ENCODE measurements at regions not wholly inside any gene's neighbourhood (a gene's known extent, or its start where the extent isn't known, plus 50 kb on each side); places are given as distances from the start of the nearest gene placed in this dataset.

DNA sequence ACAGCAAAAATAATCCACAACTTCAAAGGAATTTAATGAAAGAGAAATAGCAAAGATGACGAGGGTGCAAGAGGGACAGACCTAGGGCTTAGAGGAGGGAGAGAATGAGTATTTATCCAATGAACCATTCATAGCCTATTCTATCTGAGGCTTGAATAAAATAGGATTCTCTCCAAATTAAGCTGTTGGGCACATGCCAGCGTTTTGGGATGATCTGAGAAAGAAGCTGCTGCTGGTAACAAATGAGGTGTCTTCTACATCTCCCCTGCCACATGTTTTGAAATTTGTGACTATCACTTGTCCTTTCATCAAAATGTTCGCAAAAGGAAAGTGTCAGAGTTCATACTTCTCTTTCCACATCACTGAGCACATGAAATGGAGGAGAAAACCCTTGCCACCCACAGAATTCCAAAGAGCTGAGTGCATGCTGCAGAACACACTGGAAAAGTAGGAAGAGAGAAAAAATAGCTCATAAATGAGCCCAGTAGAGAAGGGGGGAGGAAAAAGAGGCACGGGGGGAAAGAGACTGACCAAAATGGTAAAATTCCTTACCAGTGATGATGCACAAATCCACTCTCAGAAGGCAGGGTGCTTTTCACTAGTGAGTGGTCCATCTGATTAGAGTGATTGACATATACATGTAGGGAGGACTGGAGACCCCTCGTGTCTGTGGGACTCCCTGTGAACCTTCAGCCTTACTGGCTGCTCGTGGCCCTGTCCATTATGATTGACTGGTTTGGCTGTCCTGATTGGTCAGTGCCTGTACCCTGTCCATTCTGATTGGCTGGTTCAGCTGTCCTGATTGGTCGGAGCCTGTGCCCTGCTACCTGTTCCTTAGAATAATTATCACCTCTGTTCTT, 180.5 kb downstream of the OGFRL1 start:
- no peak overlapping the region for H2AFZ ChIP-seq (ENCODE audit: low read depth, low read length)
- H3K27me3 ChIP-seq (ENCODE audit: low read depth, low read length): no peaks in the 10 kb centered on the region
- no peaks in the 10 kb centered on the region for H3K4me1 ChIP-seq (ENCODE audit: low read length)
- no peak overlapping the region for H3K4me2 ChIP-seq (ENCODE audit: low read length)
- no peaks in the 10 kb centered on the region for H3K9me3 ChIP-seq (ENCODE audit: insufficient read depth, low read length)
- no peak overlapping the region for H3K9ac ChIP-seq (ENCODE audit: low read length)
- H3K79me2 ChIP-seq (ENCODE audit: low read length): no peaks in the 10 kb centered on the region
- no peaks in the 10 kb centered on the region for H3K36me3 ChIP-seq (replicated peaks; ENCODE audit: low read depth, low read length)
- no peaks in the 10 kb centered on the region for H4K20me1 ChIP-seq (ENCODE audit: insufficient read depth, low read length)
- no peak overlapping the region for H3K4me3 ChIP-seq (ENCODE audit: low read length)
- H3K27ac ChIP-seq (ENCODE audit: low read length): no peak overlapping the region
- TF ChIP-seq, protein P1, sequence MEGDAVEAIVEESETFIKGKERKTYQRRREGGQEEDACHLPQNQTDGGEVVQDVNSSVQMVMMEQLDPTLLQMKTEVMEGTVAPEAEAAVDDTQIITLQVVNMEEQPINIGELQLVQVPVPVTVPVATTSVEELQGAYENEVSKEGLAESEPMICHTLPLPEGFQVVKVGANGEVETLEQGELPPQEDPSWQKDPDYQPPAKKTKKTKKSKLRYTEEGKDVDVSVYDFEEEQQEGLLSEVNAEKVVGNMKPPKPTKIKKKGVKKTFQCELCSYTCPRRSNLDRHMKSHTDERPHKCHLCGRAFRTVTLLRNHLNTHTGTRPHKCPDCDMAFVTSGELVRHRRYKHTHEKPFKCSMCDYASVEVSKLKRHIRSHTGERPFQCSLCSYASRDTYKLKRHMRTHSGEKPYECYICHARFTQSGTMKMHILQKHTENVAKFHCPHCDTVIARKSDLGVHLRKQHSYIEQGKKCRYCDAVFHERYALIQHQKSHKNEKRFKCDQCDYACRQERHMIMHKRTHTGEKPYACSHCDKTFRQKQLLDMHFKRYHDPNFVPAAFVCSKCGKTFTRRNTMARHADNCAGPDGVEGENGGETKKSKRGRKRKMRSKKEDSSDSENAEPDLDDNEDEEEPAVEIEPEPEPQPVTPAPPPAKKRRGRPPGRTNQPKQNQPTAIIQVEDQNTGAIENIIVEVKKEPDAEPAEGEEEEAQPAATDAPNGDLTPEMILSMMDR (IDR thresholded peaks at IDR 0.05; ENCODE audit: low read depth, low read length): no peak
- no peak for TF ChIP-seq EZH2phosphoT487 (IDR thresholded peaks at IDR 0.05; ENCODE audit: low read depth)

DNA sequence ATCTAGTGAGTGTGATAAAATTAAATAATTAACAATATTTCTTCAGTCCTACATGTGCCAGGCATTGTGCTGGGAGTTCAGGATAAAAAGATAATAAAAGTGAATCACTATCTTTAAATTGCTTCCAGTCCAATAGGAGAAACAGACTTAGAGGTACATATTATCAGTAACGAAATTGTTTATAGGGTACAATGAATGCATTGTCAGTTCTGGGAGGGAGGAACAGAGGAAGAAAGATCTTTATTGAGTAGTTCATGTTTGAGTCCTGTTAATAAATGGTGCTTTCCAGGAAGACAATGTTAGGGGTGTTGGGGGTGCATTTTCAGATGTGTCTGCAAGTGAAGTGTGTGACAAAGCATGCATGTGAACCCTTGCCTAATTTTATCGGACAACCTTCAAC, 183.1 kb downstream of the OGFRL1 start:
- H3K4me3 ChIP-seq (ENCODE audit: low read length): no peak overlapping the region
- H3K9me3 ChIP-seq (ENCODE audit: insufficient read depth, low read length): no peaks in the 10 kb centered on the region
- TF ChIP-seq EZH2phosphoT487 (IDR thresholded peaks at IDR 0.05; ENCODE audit: low read depth): no peak
- TF ChIP-seq, protein P1 (IDR thresholded peaks at IDR 0.05; ENCODE audit: low read depth, low read length): no peak
- no peaks in the 10 kb centered on the region for H3K4me1 ChIP-seq (ENCODE audit: low read length)
- no peak overlapping the region for H3K9ac ChIP-seq (ENCODE audit: low read length)
- no peak overlapping the region for H2AFZ ChIP-seq (ENCODE audit: low read depth, low read length)
- no peak overlapping the region for H3K4me2 ChIP-seq (ENCODE audit: low read length)
- no peak overlapping the region for H3K27ac ChIP-seq (ENCODE audit: low read length)
- H3K27me3 ChIP-seq (ENCODE audit: low read depth, low read length): no peaks in the 10 kb centered on the region
- no peaks in the 10 kb centered on the region for H3K79me2 ChIP-seq (ENCODE audit: low read length)
- H4K20me1 ChIP-seq (ENCODE audit: insufficient read depth, low read length): no peaks in the 10 kb centered on the region
- H3K36me3 ChIP-seq (replicated peaks; ENCODE audit: low read depth, low read length): no peaks in the 10 kb centered on the region

DNA sequence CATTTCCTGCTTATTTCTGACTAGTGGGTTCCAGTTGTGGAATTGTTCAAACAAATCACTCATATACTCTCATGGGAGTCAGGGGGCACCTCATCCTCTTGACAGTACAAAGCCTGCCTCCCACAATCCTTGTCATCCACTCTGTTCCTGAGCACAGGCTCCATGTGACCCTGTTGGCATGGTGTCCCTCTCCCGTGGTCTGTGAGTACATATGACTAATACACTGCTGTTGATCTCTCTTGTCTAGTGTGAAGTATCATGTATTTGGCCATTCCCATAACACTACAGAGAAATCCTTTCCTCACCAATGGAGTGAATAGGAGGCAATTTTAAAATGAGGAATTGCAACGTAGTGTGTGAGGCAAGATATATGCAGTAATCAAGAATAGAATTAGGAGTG, 185.3 kb downstream of the OGFRL1 start:
- Histone ChIP-seq H3K4me2 (ENCODE audit: low read length) (no peak overlapping the region), H4K20me1 (ENCODE audit: insufficient read depth, low read length) (no peaks in the 10 kb centered on the region), H3K9ac (ENCODE audit: low read length) (no peak overlapping the region), H3K27me3 (ENCODE audit: low read depth, low read length) (no peaks in the 10 kb centered on the region), H3K79me2 (ENCODE audit: low read length) (no peaks in the 10 kb centered on the region), H3K4me3 (ENCODE audit: low read length) (no peak overlapping the region), H2AFZ (ENCODE audit: low read depth, low read length) (no peak overlapping the region), H3K9me3 (ENCODE audit: insufficient read depth, low read length) (no peaks in the 10 kb centered on the region), H3K36me3 (replicated peaks; ENCODE audit: low read depth, low read length) (no peaks in the 10 kb centered on the region), H3K4me1 (ENCODE audit: low read length) (no peaks in the 10 kb centered on the region), H3K27ac (ENCODE audit: low read length) (no peak overlapping the region)
- TF ChIP-seq, protein P1 (IDR thresholded peaks at IDR 0.05; ENCODE audit: low read depth, low read length): no peak
- TF ChIP-seq EZH2phosphoT487 (IDR thresholded peaks at IDR 0.05; ENCODE audit: low read depth): no peak

DNA sequence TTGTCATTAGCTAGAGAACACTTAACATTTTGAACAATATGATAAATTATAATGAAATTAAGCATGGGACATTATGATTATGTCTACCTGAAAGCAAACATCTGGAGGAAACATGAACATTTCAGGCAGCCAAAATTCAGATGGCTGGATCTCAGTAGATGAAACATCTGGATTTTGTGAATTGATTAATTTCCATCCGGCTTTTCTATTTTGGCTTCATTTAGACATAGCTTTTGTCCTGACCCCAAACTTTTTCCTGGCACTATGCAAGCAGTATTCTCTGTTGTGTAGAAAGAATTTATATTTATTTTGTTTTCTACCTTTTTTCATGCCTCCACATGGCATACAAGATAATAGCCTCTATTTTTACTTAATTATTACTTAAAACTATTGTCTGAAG, 186.3 kb downstream of the OGFRL1 start:
- Histone ChIP-seq H2AFZ (ENCODE audit: low read depth, low read length) (no peak overlapping the region), H3K9me3 (ENCODE audit: insufficient read depth, low read length) (no peaks in the 10 kb centered on the region), H3K4me2 (ENCODE audit: low read length) (no peak overlapping the region), H3K4me1 (ENCODE audit: low read length) (no peaks in the 10 kb centered on the region), H3K36me3 (replicated peaks; ENCODE audit: low read depth, low read length) (no peaks in the 10 kb centered on the region), H3K27me3 (ENCODE audit: low read depth, low read length) (no peaks in the 10 kb centered on the region), H3K4me3 (ENCODE audit: low read length) (no peak overlapping the region), H4K20me1 (ENCODE audit: insufficient read depth, low read length) (no peaks in the 10 kb centered on the region), H3K27ac (ENCODE audit: low read length) (no peak overlapping the region), H3K79me2 (ENCODE audit: low read length) (no peaks in the 10 kb centered on the region), H3K9ac (ENCODE audit: low read length) (no peak overlapping the region)
- no peak for TF ChIP-seq EZH2phosphoT487 (IDR thresholded peaks at IDR 0.05; ENCODE audit: low read depth)
- TF ChIP-seq, protein P1 (IDR thresholded peaks at IDR 0.05; ENCODE audit: low read depth, low read length): no peak
